Heart left ventricle (tissue), 13 donors: ENCODE measurements at regions not wholly inside any gene's neighbourhood (a gene's known extent, or its start where the extent isn't known, plus 50 kb on each side); places are given as distances from the start of the nearest gene placed in this dataset.

Source experiments
- CTCF ChIP-seq, 12 donors: fragments of 200-600 bp; sonication (generic) in 4 of 12; IDR thresholded peaks; one replicate each; pipeline versions ENCODE4 v1.5.0 to v1.8.0; 2018 to 2022; ENCODE audit warnings: antibody characterized with exemption in 12 of 12, mild to moderate bottlenecking in 5 of 12
- POLR2A ChIP-seq, 2 donors: fragments of 450-650 bp; IDR thresholded peaks; one replicate each; pipeline ENCODE4 v1.6.1; 2017; ENCODE audit warnings: antibody characterized with exemption in 2 of 2, mild to moderate bottlenecking in 2 of 2, moderate library complexity in 2 of 2
- donor health status: ischemic (EF 13 %, LVEDD 7.1; RV severe dilation, severe dysfunction).
- donor health status: DM: no; HTN: yes; CAD: no.
- donor health status: DM: no; HTN: no; CAD: no.
- donor health status: ischemic (EF 25% LVEDD 6.9; RV normal size, moderate dysfunction).
- donor health status: ischemic (EF 25% LVEDD 5.7; RV mildly dilated, moderate dysfunction).
- donor health status: ischemic (EF 35%, LVEDD 5.7; RV mildly dilated, moderate dysfunction).
- donor health status: nonischemic (EF 11% LVEDD 7.7; RV severe dilation, severe dysfunction).
- donor health status: DM: yes; HTN: yes; CAD: no.
- donor health status: PGD.
- donor health status: ischemic (EF 29% LVEDD 5.4; RV normal size, mild dysfunction).
- donor health status: nonischemic (EF 23%, LVEDD 6.1; RV moderate dilation, normal function).

DNA sequence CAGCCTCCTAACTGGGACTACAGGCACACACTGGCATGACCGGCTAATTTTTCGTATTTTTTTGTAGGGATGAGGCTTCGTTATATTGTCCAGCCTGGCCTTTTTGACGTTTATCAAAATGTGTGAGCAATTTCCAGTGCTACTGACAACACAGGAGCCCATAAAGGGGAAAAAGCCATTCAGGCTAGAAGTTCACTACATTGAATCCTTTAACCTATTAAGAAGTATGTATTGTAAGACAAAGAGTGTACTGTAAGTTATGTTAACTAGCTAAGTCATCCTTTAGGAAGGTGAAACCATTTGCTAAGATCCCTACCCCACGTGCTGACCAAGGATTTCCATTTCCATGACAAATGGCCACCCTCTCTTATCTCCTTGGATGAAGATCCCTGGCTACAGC lies 156.8 kb downstream of the FOXB1 start:
- no peak for TF ChIP-seq POLR2A (IDR thresholded peaks at IDR 0.05)
- TF ChIP-seq CTCF (IDR thresholded peaks at IDR 0.05): no peak
